Calu3 (cell line): ENCODE measurements at regions not wholly inside any gene's neighbourhood (a gene's known extent, or its start where the extent isn't known, plus 50 kb on each side); places are given as distances from the start of the nearest gene placed in this dataset.
"Not testable (repeated sequence)": the region's sequence is repeated elsewhere in the genome, so short reads cannot be mapped to it uniquely, and the experiment has no call there.

Source experiments
- BruUV-seq: library from RNA; stranded (reverse); fragments of 400-500 nt; replicated peaks from 2 replicates; lab custom pipeline; 2021; lab: Mats Ljungman, UMichigan
- CTCF ChIA-PET: fragments of 300-600 bp; sonication (Branson Sonifier 250); formaldehyde crosslinking; loops from one replicate; lab custom pipeline; 2022; ENCODE audit warnings: antibody characterized with exemption; lab: Charles Lee
- DNase-seq: peaks from one replicate; pipeline ENCODE4 v3.0.0; 2022
- H3K27ac Mint-ChIP-seq: one replicate; pipeline ENCODE4 v1.8.0; 2022; ENCODE audit warnings: mixed read lengths; ENCODE audit not compliant: unreplicated experiment
- H3K27me3 Mint-ChIP-seq: one replicate; pipeline ENCODE4 v1.8.0; 2022; ENCODE audit warnings: mixed read lengths; ENCODE audit not compliant: unreplicated experiment
- H3K36me3 Mint-ChIP-seq: one replicate; pipeline ENCODE4 v1.8.0; 2022; ENCODE audit warnings: mild to moderate bottlenecking, moderate library complexity, mixed read lengths; ENCODE audit not compliant: insufficient read depth, unreplicated experiment
- H3K4me1 Mint-ChIP-seq: one replicate; pipeline ENCODE4 v1.8.0; 2022; ENCODE audit warnings: mild to moderate bottlenecking, low read depth, mixed read lengths; ENCODE audit not compliant: unreplicated experiment
- H3K4me3 Mint-ChIP-seq: one replicate; pipeline ENCODE4 v1.8.0; 2022; ENCODE audit warnings: mild to moderate bottlenecking, low read depth, moderate library complexity, mixed read lengths; ENCODE audit not compliant: unreplicated experiment
- H3K9me3 Mint-ChIP-seq: one replicate; pipeline ENCODE4 v1.8.0; 2022; ENCODE audit warnings: low read depth, mixed read lengths; ENCODE audit not compliant: unreplicated experiment
- CTCF ChIP-seq: fragments of 200-600 bp; IDR thresholded peaks from one replicate; pipeline ENCODE4 v1.8.0; 2022; ENCODE audit warnings: antibody characterized with exemption; ENCODE audit not compliant: unreplicated experiment
- intact Hi-C: fragments of 100-400 bp; cut with micrococcal nuclease; formaldehyde crosslinking; loops from one replicate; pipeline ENCODE4 v1.10.0; 2022; ENCODE audit not compliant: unreplicated experiment

- Mint-ChIP-seq H3K9me3 (no peaks in the 10 kb centered on the region), H3K4me3 (no peak overlapping the region), H3K27ac (no peak overlapping the region), H3K4me1 (no peaks in the 10 kb centered on the region), H3K27me3 (no peaks in the 10 kb centered on the region), H3K36me3 (no peaks in the 10 kb centered on the region)
- DNase-seq = no peak
- TF ChIP-seq CTCF = no peak
- no TSS peak for BruUV-seq
- intact Hi-C loops = no loop called here
- CTCF ChIA-PET = no interaction called here
Measured at GRCh38 chr3:63740116-63740515, 79.0 kb upstream of the C3orf49 start.

GRCh38 chr3:63744693-63745092 is 74.4 kb upstream of the C3orf49 start:
- H3K27ac Mint-ChIP-seq, H3K9me3 Mint-ChIP-seq, H3K27me3 Mint-ChIP-seq, BruUV-seq, H3K4me3 Mint-ChIP-seq, DNase-seq, H3K4me1 Mint-ChIP-seq, intact Hi-C loops, CTCF ChIA-PET, H3K36me3 Mint-ChIP-seq: not testable (repeated sequence)

- BruUV-seq = no TSS peak
Measured at GRCh38 chr3:63745757-63746156, 73.3 kb upstream of the C3orf49 start.

GRCh38 chr3:63746211-63746610 is 72.9 kb upstream of the C3orf49 start:
- intact Hi-C loops = no loop called here
- CTCF ChIA-PET = no interaction called here
- Mint-ChIP-seq H3K27me3 (no peaks in the 10 kb centered on the region), H3K4me3 (no peak overlapping the region), H3K27ac (no peak overlapping the region), H3K36me3 (no peaks in the 10 kb centered on the region), H3K4me1 (no peaks in the 10 kb centered on the region), H3K9me3 (no peaks in the 10 kb centered on the region)
- BruUV-seq = no TSS peak
- no peak for DNase-seq
- TF ChIP-seq CTCF = no peak

More at GRCh38 chr3:63745757-63746156, 73.3 kb upstream of the C3orf49 start:
- H3K27ac Mint-ChIP-seq = no peak overlapping the region
- intact Hi-C loops = no loop called here
- no peak overlapping the region for H3K4me3 Mint-ChIP-seq
- no peak for DNase-seq
- CTCF ChIA-PET = no interaction called here
- H3K4me1 Mint-ChIP-seq = no peaks in the 10 kb centered on the region
- H3K36me3 Mint-ChIP-seq = no peaks in the 10 kb centered on the region
- no peaks in the 10 kb centered on the region for H3K27me3 Mint-ChIP-seq
- H3K9me3 Mint-ChIP-seq = no peaks in the 10 kb centered on the region
- no peak for TF ChIP-seq CTCF

- H3K27ac Mint-ChIP-seq = no peak overlapping the region
- no peak for DNase-seq
- peaks cover 13% of the 10 kb centered on the region for H3K27me3 Mint-ChIP-seq
- no peaks in the 10 kb centered on the region for H3K36me3 Mint-ChIP-seq
- intact Hi-C loops = no loop called here
- CTCF ChIA-PET = no interaction called here
- H3K4me3 Mint-ChIP-seq = no peak overlapping the region
- H3K9me3 Mint-ChIP-seq = no peaks in the 10 kb centered on the region
- H3K4me1 Mint-ChIP-seq = no peaks in the 10 kb centered on the region
- TF ChIP-seq CTCF = no peak
- no TSS peak for BruUV-seq
Measured at GRCh38 chr3:63751459-63751858, 67.6 kb upstream of the C3orf49 start.
